ENCODE measurements at regions not wholly inside any gene's neighbourhood (a gene's known extent, or its start where the extent isn't known, plus 50 kb on each side); places are given as distances from the start of the nearest gene placed in this dataset.

- TF ChIP-seq, protein P1, sequence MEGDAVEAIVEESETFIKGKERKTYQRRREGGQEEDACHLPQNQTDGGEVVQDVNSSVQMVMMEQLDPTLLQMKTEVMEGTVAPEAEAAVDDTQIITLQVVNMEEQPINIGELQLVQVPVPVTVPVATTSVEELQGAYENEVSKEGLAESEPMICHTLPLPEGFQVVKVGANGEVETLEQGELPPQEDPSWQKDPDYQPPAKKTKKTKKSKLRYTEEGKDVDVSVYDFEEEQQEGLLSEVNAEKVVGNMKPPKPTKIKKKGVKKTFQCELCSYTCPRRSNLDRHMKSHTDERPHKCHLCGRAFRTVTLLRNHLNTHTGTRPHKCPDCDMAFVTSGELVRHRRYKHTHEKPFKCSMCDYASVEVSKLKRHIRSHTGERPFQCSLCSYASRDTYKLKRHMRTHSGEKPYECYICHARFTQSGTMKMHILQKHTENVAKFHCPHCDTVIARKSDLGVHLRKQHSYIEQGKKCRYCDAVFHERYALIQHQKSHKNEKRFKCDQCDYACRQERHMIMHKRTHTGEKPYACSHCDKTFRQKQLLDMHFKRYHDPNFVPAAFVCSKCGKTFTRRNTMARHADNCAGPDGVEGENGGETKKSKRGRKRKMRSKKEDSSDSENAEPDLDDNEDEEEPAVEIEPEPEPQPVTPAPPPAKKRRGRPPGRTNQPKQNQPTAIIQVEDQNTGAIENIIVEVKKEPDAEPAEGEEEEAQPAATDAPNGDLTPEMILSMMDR (conservative IDR thresholded peaks at IDR 0.05; ENCODE audit: low read depth, low read length), result no peak
- DNase-seq (ENCODE audit: low read depth), result no peak
- H3K4me3 ChIP-seq (ENCODE audit: low read depth, low read length), result no peak overlapping the region
Observed at GRCh38 chrX:6614506-6614905, 79.6 kb upstream of the VCX3A start.

- TF ChIP-seq, protein P1 (conservative IDR thresholded peaks at IDR 0.05; ENCODE audit: low read depth, low read length), result no peak
- H3K4me3 ChIP-seq (ENCODE audit: low read depth, low read length), result no peak overlapping the region
- no peak for DNase-seq (ENCODE audit: low read depth)
Observed at GRCh38 chrX:6599230-6599860, 64.4 kb upstream of the VCX3A start.

All from choroid plexus epithelial cell (primary cell).